AG10803 (cell line): ENCODE measurements at regions not wholly inside any gene's neighbourhood (a gene's known extent, or its start where the extent isn't known, plus 50 kb on each side); places are given as distances from the start of the nearest gene placed in this dataset.

ENCODE experiments used
- DNase-seq: peaks from one replicate; pipeline ENCODE4 v3.0.0; 2010; ENCODE audit warnings: low read depth
- H3K4me3 ChIP-seq: 2 replicates; pipeline ENCODE4 v1.5.1; 2011; ENCODE audit warnings: mild to moderate bottlenecking, low read length, control low read depth
- TF ChIP-seq, protein P1 (sequence below): conservative IDR thresholded peaks from 2 replicates; pipeline ENCODE4 v1.5.1; 2011; ENCODE audit warnings: mild to moderate bottlenecking, low read length, control low read depth, inconsistent platforms

GRCh38 chr18:22332590-22332989 lies 85.1 kb downstream of the CTAGE1 start:
- DNase-seq, result no peak
- H3K4me3 ChIP-seq, result no peak overlapping the region

DNA sequence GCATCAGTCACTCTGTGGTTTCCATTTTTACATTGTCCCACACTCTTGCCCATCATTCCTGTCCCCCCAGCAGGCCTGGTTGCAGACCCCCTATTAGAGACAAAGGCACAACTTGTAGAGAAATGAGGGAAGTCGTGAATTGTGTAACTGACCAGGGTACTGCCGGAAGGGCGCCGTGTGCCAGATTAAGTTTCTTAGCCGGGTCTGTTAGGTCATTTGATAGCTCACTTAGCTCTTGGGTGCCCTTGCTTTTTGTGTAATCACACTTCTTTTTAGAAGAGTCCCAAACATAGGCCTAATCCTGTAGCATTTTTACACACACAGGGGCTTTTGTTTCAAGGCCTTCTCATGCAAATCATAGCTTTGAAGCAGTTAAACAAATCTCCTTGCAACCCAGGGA lies 87.2 kb downstream of the CTAGE1 start:
- H3K4me3 ChIP-seq, result no peak overlapping the region
- TF ChIP-seq, protein P1, sequence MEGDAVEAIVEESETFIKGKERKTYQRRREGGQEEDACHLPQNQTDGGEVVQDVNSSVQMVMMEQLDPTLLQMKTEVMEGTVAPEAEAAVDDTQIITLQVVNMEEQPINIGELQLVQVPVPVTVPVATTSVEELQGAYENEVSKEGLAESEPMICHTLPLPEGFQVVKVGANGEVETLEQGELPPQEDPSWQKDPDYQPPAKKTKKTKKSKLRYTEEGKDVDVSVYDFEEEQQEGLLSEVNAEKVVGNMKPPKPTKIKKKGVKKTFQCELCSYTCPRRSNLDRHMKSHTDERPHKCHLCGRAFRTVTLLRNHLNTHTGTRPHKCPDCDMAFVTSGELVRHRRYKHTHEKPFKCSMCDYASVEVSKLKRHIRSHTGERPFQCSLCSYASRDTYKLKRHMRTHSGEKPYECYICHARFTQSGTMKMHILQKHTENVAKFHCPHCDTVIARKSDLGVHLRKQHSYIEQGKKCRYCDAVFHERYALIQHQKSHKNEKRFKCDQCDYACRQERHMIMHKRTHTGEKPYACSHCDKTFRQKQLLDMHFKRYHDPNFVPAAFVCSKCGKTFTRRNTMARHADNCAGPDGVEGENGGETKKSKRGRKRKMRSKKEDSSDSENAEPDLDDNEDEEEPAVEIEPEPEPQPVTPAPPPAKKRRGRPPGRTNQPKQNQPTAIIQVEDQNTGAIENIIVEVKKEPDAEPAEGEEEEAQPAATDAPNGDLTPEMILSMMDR, result no peak
- no peak for DNase-seq

More at GRCh38 chr18:22332590-22332989, 85.1 kb downstream of the CTAGE1 start:
- TF ChIP-seq, protein P1, result no peak; the same call in 1 of the 2 replicates

GRCh38 chr18:22325396-22325795 lies 92.3 kb downstream of the CTAGE1 start:
- TF ChIP-seq, protein P1, result no peak
- no peak overlapping the region for H3K4me3 ChIP-seq
- no peak for DNase-seq

- H3K4me3 ChIP-seq, result peak overlapping the region; percentile 22
- TF ChIP-seq, protein P1, result peak; percentile 33
- peak; percentile 38 for DNase-seq
Observed at GRCh38 chr18:22324191-22325131, 93.3 kb downstream of the CTAGE1 start.

DNA sequence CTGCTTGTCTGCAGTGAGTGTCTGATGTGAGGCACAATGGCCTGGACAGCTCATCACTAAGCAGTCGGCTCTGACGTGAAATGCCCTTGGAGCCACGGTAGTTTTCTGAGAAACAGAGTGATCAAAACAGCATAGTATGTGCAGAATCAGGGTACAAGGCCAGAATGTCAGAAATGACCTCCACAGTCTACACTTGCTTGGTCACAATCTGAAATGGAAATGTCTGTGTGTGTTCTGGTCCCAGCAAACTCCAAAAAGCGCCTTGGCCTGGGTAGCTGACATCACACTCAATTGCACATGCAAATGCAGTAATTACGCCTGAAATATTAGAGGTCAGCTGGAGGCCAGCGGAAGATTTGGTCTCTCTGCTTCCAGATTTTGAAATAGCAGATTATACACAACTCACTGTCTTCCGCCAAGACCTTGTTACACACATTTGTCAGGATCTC lies 95.4 kb downstream of the CTAGE1 start:
- no peak for DNase-seq
- no peak overlapping the region for H3K4me3 ChIP-seq
- TF ChIP-seq, protein P1, result no peak

DNA sequence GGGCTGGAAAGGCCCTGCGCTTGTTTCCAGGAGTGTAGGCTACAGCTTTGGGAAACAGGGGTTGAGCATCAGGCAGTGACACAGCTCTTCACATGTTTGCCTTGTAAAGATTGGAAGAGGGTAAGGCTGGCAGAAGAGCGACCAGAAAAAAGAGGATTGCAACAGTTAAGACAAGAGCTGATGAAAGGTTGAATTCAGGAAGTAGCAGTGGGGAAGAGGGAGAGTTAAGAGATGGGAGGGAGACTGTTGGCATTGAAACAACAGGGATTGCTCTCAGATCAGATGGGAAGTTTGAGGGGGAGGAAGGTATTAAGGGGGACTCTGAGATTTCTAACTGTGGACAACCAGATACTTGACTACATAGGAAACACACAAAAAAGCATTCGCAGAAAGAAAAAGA lies 96.9 kb downstream of the CTAGE1 start:
- TF ChIP-seq, protein P1, result no peak

DNA sequence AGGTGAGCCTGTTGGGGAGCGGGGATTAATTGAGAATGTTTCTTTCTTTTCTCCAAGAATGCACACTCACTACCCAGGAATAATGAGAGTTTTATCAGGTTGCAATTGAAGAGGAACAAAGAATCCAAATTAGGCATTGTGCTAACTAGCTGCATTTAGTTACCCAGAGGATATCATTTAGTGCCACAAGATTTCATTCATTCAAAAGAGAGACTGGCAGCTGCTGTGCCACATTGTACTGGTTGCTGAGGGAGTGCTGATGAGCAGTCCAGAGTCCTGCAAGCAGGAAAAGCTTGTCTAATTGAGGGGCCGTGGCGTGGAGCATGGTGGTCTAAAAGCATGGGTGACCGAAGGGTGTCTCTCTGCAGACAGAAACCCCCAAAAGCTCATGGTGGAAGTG lies 97.6 kb downstream of the CTAGE1 start:
- TF ChIP-seq, protein P1, result no peak
- DNase-seq, result no peak
- H3K4me3 ChIP-seq, result no peak overlapping the region

More for the DNA sequence above, 96.9 kb downstream of the CTAGE1 start:
- no peak for DNase-seq
- H3K4me3 ChIP-seq, result no peak overlapping the region
